H1 (cell line): ENCODE measurements at regions not wholly inside any gene's neighbourhood (a gene's known extent, or its start where the extent isn't known, plus 50 kb on each side); places are given as distances from the start of the nearest gene placed in this dataset.

Experiments
- CTCF ChIA-PET: fragments of 300-600 bp; sonication (Branson Sonifier 250); formaldehyde crosslinking; loops from one replicate; lab custom pipeline; 2021; ENCODE audit not compliant: partially characterized antibody; lab: Charles Lee
- POLR2A ChIA-PET: fragments of 300-600 bp; sonication (Branson Sonifier 250); formaldehyde crosslinking; loops from one replicate; lab custom pipeline; 2021; ENCODE audit warnings: inconsistent platforms; ENCODE audit not compliant: partially characterized antibody; lab: Charles Lee
- DNase-seq, 2 experiments: peaks; one replicate each; pipeline versions ENCODE4 v3.0.0 to v3.0.0-alpha.2; 2010 to 2022; ENCODE audit warnings: low spot score in 2 of 2, low read depth in 1 of 2, mixed read lengths in 1 of 2
- FAIRE-seq: peaks from 2 replicates; lab custom pipeline; 2011; peaks lifted over from hg19 to GRCh38; lab: Jason Lieb, UNC
- H2AFZ ChIP-seq: 2 replicates; pipeline ENCODE4 v1.8.1; 2012; ENCODE audit warnings: low read length, inconsistent platforms
- H2AK5ac ChIP-seq: 2 replicates; pipeline ENCODE4 v1.6.1; 2013; ENCODE audit warnings: low read depth, low read length
- H2BK120ac ChIP-seq: replicated peaks from 2 replicates; pipeline ENCODE3; 2013; ENCODE audit warnings: low read depth, low read length, inconsistent platforms
- H2BK12ac ChIP-seq: 2 replicates; pipeline ENCODE4 v1.6.1; 2013; ENCODE audit warnings: low read depth, low read length
- H2BK15ac ChIP-seq: 2 replicates; pipeline ENCODE4 v1.6.1; 2013; ENCODE audit warnings: low read length
- H2BK20ac ChIP-seq: 2 replicates; pipeline ENCODE4 v1.6.1; 2013; ENCODE audit warnings: low read length
- H2BK5ac ChIP-seq: 2 replicates; pipeline ENCODE4 v1.6.1; 2013; ENCODE audit warnings: low read depth, low read length
- H3K14ac ChIP-seq: 2 replicates; pipeline ENCODE4 v1.6.1; 2013; ENCODE audit warnings: inconsistent platforms; ENCODE audit not compliant: insufficient read length
- H3K18ac ChIP-seq: 2 replicates; pipeline ENCODE4 v1.6.1; 2013; ENCODE audit warnings: low read length; ENCODE audit errors: extremely low read depth
- H3K23ac ChIP-seq: 2 replicates; pipeline ENCODE4 v1.6.1; 2013; ENCODE audit warnings: inconsistent platforms; ENCODE audit not compliant: insufficient read length
- H3K23me2 ChIP-seq: 2 replicates; pipeline ENCODE4 v1.6.1; 2013; ENCODE audit warnings: low read depth, low read length
- H3K27ac ChIP-seq: 2 replicates; pipeline ENCODE4 v1.6.1; 2011; ENCODE audit warnings: low read depth, low read length, inconsistent platforms
- H3K27me3 ChIP-seq, 4 experiments: replicated peaks in 1 of 4; 1 replicate in 1 of 4; 2 replicates in 3 of 4; pipeline versions ENCODE4 v1.6.1 to v1.8.1; 2011 to 2013; ENCODE audit warnings: low read length in 3 of 4, mild to moderate bottlenecking in 3 of 4, inconsistent platforms in 2 of 4, mixed read lengths in 2 of 4, moderate library complexity in 1 of 4; ENCODE audit not compliant: control insufficient read depth in 3 of 4, insufficient read depth in 3 of 4; ENCODE audit errors: extremely low read depth in 1 of 4
- H3K36me3 ChIP-seq, 4 experiments: 2 replicates each; pipeline versions ENCODE4 v1.6.1 to v1.8.1; 2011 to 2013; ENCODE audit warnings: mild to moderate bottlenecking in 4 of 4, low read length in 3 of 4, moderate library complexity in 2 of 4, control low read depth in 1 of 4, inconsistent platforms in 1 of 4; ENCODE audit not compliant: insufficient read depth in 4 of 4, control insufficient read depth in 2 of 4
- H3K4ac ChIP-seq: replicated peaks from 2 replicates; pipeline ENCODE3; 2013; ENCODE audit warnings: low read length, low read depth, mixed read lengths, inconsistent platforms; ENCODE audit not compliant: insufficient read length
- H3K4me1 ChIP-seq, 4 experiments: replicated peaks in 1 of 4; 1 replicate in 1 of 4; 2 replicates in 3 of 4; pipeline versions ENCODE4 v1.6.1 to v1.8.1; 2011 to 2013; ENCODE audit warnings: low read length in 3 of 4, inconsistent platforms in 2 of 4, mixed read lengths in 1 of 4; ENCODE audit not compliant: insufficient read depth in 4 of 4, control insufficient read depth in 3 of 4
- H3K4me2 ChIP-seq, 2 experiments: 2 replicates each; pipeline versions ENCODE4 v1.6.1 to v1.8.1; 2011 to 2013; ENCODE audit warnings: low read depth in 2 of 2, low read length in 2 of 2, control low read depth in 1 of 2, inconsistent platforms in 1 of 2, mild to moderate bottlenecking in 1 of 2; ENCODE audit not compliant: insufficient read depth in 1 of 2
- H3K4me3 ChIP-seq, 4 experiments: fragments of 200-600, 300-600 bp in 1 of 4; sonication (generic), shearing (Covaris generic), sonication (Bioruptor Twin) in 1 of 4; 2 replicates each; pipeline versions ENCODE4 v1.5.1 to v1.8.1; 2011 to 2016; ENCODE audit warnings: low read length in 4 of 4, low read depth in 3 of 4, control low read depth in 2 of 4, inconsistent platforms in 2 of 4, mild to moderate bottlenecking in 2 of 4, mixed read lengths in 1 of 4, moderate library complexity in 1 of 4; ENCODE audit not compliant: insufficient read depth in 2 of 4; ENCODE audit errors: extremely low read depth in 1 of 4
- H3K56ac ChIP-seq: replicated peaks from 2 replicates; pipeline ENCODE3; 2013; ENCODE audit warnings: low read depth, mild to moderate bottlenecking, mixed read lengths, low read length, inconsistent platforms; ENCODE audit not compliant: insufficient read length
- H3K79me1 ChIP-seq: 2 replicates; pipeline ENCODE4 v1.6.1; 2013; ENCODE audit warnings: low read depth, low read length, control low read depth
- H3K79me2 ChIP-seq, 2 experiments: 2 replicates each; pipeline versions ENCODE4 v1.6.1 to v1.8.1; 2012 to 2013; ENCODE audit warnings: low read length in 2 of 2, mild to moderate bottlenecking in 2 of 2, inconsistent platforms in 1 of 2; ENCODE audit not compliant: insufficient read depth in 2 of 2, control insufficient read depth in 1 of 2
- H3K9ac ChIP-seq, 4 experiments: replicated peaks in 1 of 4; 1 replicate in 1 of 4; 2 replicates in 3 of 4; pipeline versions ENCODE4 v1.6.1 to v1.8.1; 2011 to 2013; ENCODE audit warnings: low read depth in 3 of 4, low read length in 3 of 4, control low read depth in 2 of 4, mild to moderate bottlenecking in 2 of 4, moderate library complexity in 2 of 4, inconsistent platforms in 1 of 4; ENCODE audit errors: extremely low read depth in 1 of 4
- H3K9me3 ChIP-seq, 2 experiments: 2 replicates each; pipeline versions ENCODE4 v1.6.1 to v1.8.1; 2012 to 2013; ENCODE audit warnings: mild to moderate bottlenecking in 2 of 2, moderate library complexity in 2 of 2, control low read depth in 1 of 2, inconsistent platforms in 1 of 2, low read depth in 1 of 2, low read length in 1 of 2, mixed read lengths in 1 of 2; ENCODE audit not compliant: insufficient read depth in 2 of 2
- H4K20me1 ChIP-seq, 2 experiments: replicated peaks in 1 of 2; 2 replicates each; pipeline versions ENCODE3 to v1.8.1; 2011 to 2013; ENCODE audit warnings: inconsistent platforms in 2 of 2, low read length in 2 of 2, mild to moderate bottlenecking in 1 of 2; ENCODE audit not compliant: insufficient read depth in 2 of 2, control insufficient read depth in 1 of 2
- H4K5ac ChIP-seq: 2 replicates; pipeline ENCODE4 v1.6.1; 2013; ENCODE audit warnings: low read length, low read depth, mixed read lengths, inconsistent platforms; ENCODE audit not compliant: insufficient read length
- H4K8ac ChIP-seq: 2 replicates; pipeline ENCODE4 v1.8.0; 2013; ENCODE audit warnings: mild to moderate bottlenecking, moderate library complexity, low read length, inconsistent platforms; ENCODE audit not compliant: insufficient read depth; ENCODE audit errors: extremely low read depth
- H4K91ac ChIP-seq: replicated peaks from 2 replicates; pipeline ENCODE3; 2013; ENCODE audit warnings: low read length, mixed read lengths, inconsistent platforms; ENCODE audit not compliant: insufficient read length
- BRCA1 ChIP-seq: IDR thresholded peaks from 2 replicates; pipeline ENCODE4 v1.6.1; 2012; ENCODE audit warnings: low read depth, low read length, improper control_type of control experiment
- CHD1 ChIP-seq: IDR thresholded peaks from 2 replicates; pipeline ENCODE4 v1.6.1; 2012; ENCODE audit warnings: low read depth, low read length, improper control_type of control experiment
- CTCF ChIP-seq, 3 experiments: IDR thresholded peaks; 1 replicate in 2 of 3; 2 replicates in 1 of 3; pipeline versions ENCODE4 v1.5.1 to v1.6.1; 2011; ENCODE audit warnings: low read length in 3 of 3, mild to moderate bottlenecking in 3 of 3, inconsistent platforms in 2 of 3, low read depth in 1 of 3, moderate library complexity in 1 of 3; ENCODE audit not compliant: insufficient read depth in 1 of 3; ENCODE audit errors: control extremely low read depth in 1 of 3
- EGR1 ChIP-seq: IDR thresholded peaks from 2 replicates; pipeline ENCODE4 v1.6.1; 2011; ENCODE audit warnings: low read depth, low read length, borderline replicate concordance
- GABPA ChIP-seq: IDR thresholded peaks from 2 replicates; pipeline ENCODE4 v1.6.1; 2011; ENCODE audit warnings: mild to moderate bottlenecking, low read length, moderate library complexity, borderline replicate concordance; ENCODE audit not compliant: insufficient read depth
- JUN ChIP-seq: IDR thresholded peaks from 2 replicates; pipeline ENCODE4 v1.6.1; 2011; ENCODE audit warnings: low read depth, mild to moderate bottlenecking, improper control_type of control experiment, low read length
- NANOG ChIP-seq: IDR thresholded peaks from 2 replicates; pipeline ENCODE4 v1.6.1; 2011; ENCODE audit warnings: low read length, low read depth, mild to moderate bottlenecking, inconsistent platforms; ENCODE audit not compliant: insufficient read depth, poor library complexity, severe bottlenecking
- RXRA ChIP-seq: IDR thresholded peaks from 2 replicates; pipeline ENCODE4 v1.6.1; 2011; ENCODE audit warnings: low read depth, mild to moderate bottlenecking, low read length, moderate library complexity; ENCODE audit not compliant: insufficient read depth
- SAP30 ChIP-seq: fragments of 300-600 bp; sonication (generic); IDR thresholded peaks from 2 replicates; pipeline ENCODE4 v1.7.1; 2012; ENCODE audit warnings: low read length, moderate library complexity, mild to moderate bottlenecking, inconsistent platforms; ENCODE audit not compliant: insufficient read depth, insufficient replicate concordance
- SIN3A ChIP-seq, 2 experiments: IDR thresholded peaks in 1 of 2; conservative IDR thresholded peaks in 1 of 2; 2 replicates each; pipeline ENCODE4 v1.6.1; 2011 to 2012; ENCODE audit warnings: low read length in 2 of 2, improper control_type of control experiment in 1 of 2, low read depth in 1 of 2, mild to moderate bottlenecking in 1 of 2
- SUZ12 ChIP-seq: fragments of 200-600 bp; sonication (generic); IDR thresholded peaks from 2 replicates; pipeline ENCODE4 v1.6.1; 2012; ENCODE audit warnings: mild to moderate bottlenecking, inconsistent platforms, low read length, moderate library complexity, mixed read lengths
- TEAD4 ChIP-seq: IDR thresholded peaks from 2 replicates; pipeline ENCODE4 v1.6.1; 2012; ENCODE audit warnings: low read depth, low read length, inconsistent platforms, mixed read lengths
- WGBS, 2 experiments: shearing (Covaris generic) in 1 of 2; methylation state at CpG; one replicate each; pipeline versions ENCODE4 v1.1.6 to v1.1.7; 2013 to 2015; ENCODE audit warnings: low lambda C conversion rate in 2 of 2, mixed read lengths in 2 of 2, inconsistent platforms in 1 of 2, low coverage in 1 of 2, missing lambda C conversion rate in 1 of 2; ENCODE audit not compliant: insufficient replicate concordance in 2 of 2, insufficient coverage in 1 of 2, insufficient read length in 1 of 2; ENCODE audit errors: extremely low coverage in 1 of 2, missing lambda C conversion rate in 1 of 2; 5-methylcytosine and 5-hydroxymethylcytosine counted together

GRCh38 chr1:63023637-63024036, 239.7 kb downstream of the ATG4C start:
- WGBS, 2 experiments: 100% methylated on average over 1 of the region's 1 CpG; no CpG with 5 or more reads in 1 of the 2 experiments
- no peaks in the 10 kb centered on the region for H3K4me1 ChIP-seq
- H2AFZ ChIP-seq: no peak overlapping the region
- no peak overlapping the region for H2BK5ac ChIP-seq
- no peaks in the 10 kb centered on the region for H3K36me3 ChIP-seq
- no peak overlapping the region for H2AK5ac ChIP-seq
- CTCF ChIA-PET: interaction anchor here (0.6 to 1.3 kb wide), 6 partner anchors 9 to 431 kb away, joined by 3 to 5 read pairs (median 4); no protein-coding TSS in a partner anchor
- no peak overlapping the region for H2BK15ac ChIP-seq
- H3K23me2 ChIP-seq: no peaks in the 10 kb centered on the region
- no peaks in the 10 kb centered on the region for H3K79me1 ChIP-seq
- no peaks in the 10 kb centered on the region for H3K79me2 ChIP-seq
- no peaks in the 10 kb centered on the region for H3K9me3 ChIP-seq
- H3K27me3 ChIP-seq: no peaks in the 10 kb centered on the region
- H2BK120ac ChIP-seq: no peak overlapping the region
- H3K4me2 ChIP-seq: no peak overlapping the region
- no peak overlapping the region for H4K5ac ChIP-seq
- FAIRE-seq: no peak
- no peak for TF ChIP-seq TEAD4
- no peak for TF ChIP-seq SUZ12
- no peak for TF ChIP-seq SIN3A (conservative IDR thresholded peaks at IDR 0.05 in 1 of 2, IDR thresholded peaks at IDR 0.05 in 1 of 2; ENCODE audit: low read depth in 1 of 2, low read length in 2 of 2)
- no peak for TF ChIP-seq EGR1
- no peak for TF ChIP-seq JUN
- TF ChIP-seq BRCA1: no peak
- TF ChIP-seq CHD1: no peak
- no peak for TF ChIP-seq NANOG
- no peak for TF ChIP-seq SAP30
- TF ChIP-seq RXRA: no peak
- no peak for TF ChIP-seq CTCF (IDR thresholded peaks at IDR 0.05; ENCODE audit: control extremely low read depth in 1 of 3, insufficient read depth in 1 of 3, low read depth in 1 of 3, low read length in 3 of 3)
- TF ChIP-seq GABPA: no peak
- H3K23ac ChIP-seq: no peak overlapping the region
- H4K8ac ChIP-seq: no peak overlapping the region
- no peak overlapping the region for H3K27ac ChIP-seq
- no peak overlapping the region for H4K91ac ChIP-seq
- H3K14ac ChIP-seq: no peak overlapping the region
- POLR2A ChIA-PET: no interaction called here
- no peak overlapping the region for H2BK20ac ChIP-seq
- no peak overlapping the region for H3K56ac ChIP-seq
- no peak for DNase-seq
- no peak overlapping the region for H3K9ac ChIP-seq
- no peak overlapping the region for H2BK12ac ChIP-seq
- no peak overlapping the region for H3K4me3 ChIP-seq
- H4K20me1 ChIP-seq: no peaks in the 10 kb centered on the region
- H3K18ac ChIP-seq: no peak overlapping the region
- no peak overlapping the region for H3K4ac ChIP-seq
